H1 (cell line): ENCODE measurements at regions not wholly inside any gene's neighbourhood (a gene's known extent, or its start where the extent isn't known, plus 50 kb on each side); places are given as distances from the start of the nearest gene placed in this dataset.

Experiments used
- CTCF ChIA-PET: fragments of 300-600 bp; sonication (Branson Sonifier 250); formaldehyde crosslinking; loops from one replicate; lab custom pipeline; 2021; ENCODE audit not compliant: partially characterized antibody; lab: Charles Lee
- POLR2A ChIA-PET: fragments of 300-600 bp; sonication (Branson Sonifier 250); formaldehyde crosslinking; loops from one replicate; lab custom pipeline; 2021; ENCODE audit warnings: inconsistent platforms; ENCODE audit not compliant: partially characterized antibody; lab: Charles Lee
- DNase-seq, 2 experiments: peaks; one replicate each; pipeline versions ENCODE4 v3.0.0 to v3.0.0-alpha.2; 2010 to 2022; ENCODE audit warnings: low spot score in 2 of 2, low read depth in 1 of 2, mixed read lengths in 1 of 2
- FAIRE-seq: peaks from 2 replicates; lab custom pipeline; 2011; peaks lifted over from hg19 to GRCh38; lab: Jason Lieb, UNC
- H2AFZ ChIP-seq: 2 replicates; pipeline ENCODE4 v1.8.1; 2012; ENCODE audit warnings: low read length, inconsistent platforms
- H2AK5ac ChIP-seq: 2 replicates; pipeline ENCODE4 v1.6.1; 2013; ENCODE audit warnings: low read depth, low read length
- H2BK120ac ChIP-seq: replicated peaks from 2 replicates; pipeline ENCODE3; 2013; ENCODE audit warnings: low read depth, low read length, inconsistent platforms
- H2BK12ac ChIP-seq: 2 replicates; pipeline ENCODE4 v1.6.1; 2013; ENCODE audit warnings: low read depth, low read length
- H2BK15ac ChIP-seq: 2 replicates; pipeline ENCODE4 v1.6.1; 2013; ENCODE audit warnings: low read length
- H2BK20ac ChIP-seq: 2 replicates; pipeline ENCODE4 v1.6.1; 2013; ENCODE audit warnings: low read length
- H2BK5ac ChIP-seq: 2 replicates; pipeline ENCODE4 v1.6.1; 2013; ENCODE audit warnings: low read depth, low read length
- H3K14ac ChIP-seq: 2 replicates; pipeline ENCODE4 v1.6.1; 2013; ENCODE audit warnings: inconsistent platforms; ENCODE audit not compliant: insufficient read length
- H3K18ac ChIP-seq: 2 replicates; pipeline ENCODE4 v1.6.1; 2013; ENCODE audit warnings: low read length; ENCODE audit errors: extremely low read depth
- H3K23ac ChIP-seq: 2 replicates; pipeline ENCODE4 v1.6.1; 2013; ENCODE audit warnings: inconsistent platforms; ENCODE audit not compliant: insufficient read length
- H3K23me2 ChIP-seq: 2 replicates; pipeline ENCODE4 v1.6.1; 2013; ENCODE audit warnings: low read depth, low read length
- H3K27ac ChIP-seq: 2 replicates; pipeline ENCODE4 v1.6.1; 2011; ENCODE audit warnings: low read depth, low read length, inconsistent platforms
- H3K27me3 ChIP-seq, 4 experiments: replicated peaks in 1 of 4; 1 replicate in 1 of 4; 2 replicates in 3 of 4; pipeline versions ENCODE4 v1.6.1 to v1.8.1; 2011 to 2013; ENCODE audit warnings: low read length in 3 of 4, mild to moderate bottlenecking in 3 of 4, inconsistent platforms in 2 of 4, mixed read lengths in 2 of 4, moderate library complexity in 1 of 4; ENCODE audit not compliant: control insufficient read depth in 3 of 4, insufficient read depth in 3 of 4; ENCODE audit errors: extremely low read depth in 1 of 4
- H3K36me3 ChIP-seq, 4 experiments: 2 replicates each; pipeline versions ENCODE4 v1.6.1 to v1.8.1; 2011 to 2013; ENCODE audit warnings: mild to moderate bottlenecking in 4 of 4, low read length in 3 of 4, moderate library complexity in 2 of 4, control low read depth in 1 of 4, inconsistent platforms in 1 of 4; ENCODE audit not compliant: insufficient read depth in 4 of 4, control insufficient read depth in 2 of 4
- H3K4ac ChIP-seq: replicated peaks from 2 replicates; pipeline ENCODE3; 2013; ENCODE audit warnings: low read length, low read depth, mixed read lengths, inconsistent platforms; ENCODE audit not compliant: insufficient read length
- H3K4me1 ChIP-seq, 4 experiments: replicated peaks in 1 of 4; 1 replicate in 1 of 4; 2 replicates in 3 of 4; pipeline versions ENCODE4 v1.6.1 to v1.8.1; 2011 to 2013; ENCODE audit warnings: low read length in 3 of 4, inconsistent platforms in 2 of 4, mixed read lengths in 1 of 4; ENCODE audit not compliant: insufficient read depth in 4 of 4, control insufficient read depth in 3 of 4
- H3K4me2 ChIP-seq, 2 experiments: 2 replicates each; pipeline versions ENCODE4 v1.6.1 to v1.8.1; 2011 to 2013; ENCODE audit warnings: low read depth in 2 of 2, low read length in 2 of 2, control low read depth in 1 of 2, inconsistent platforms in 1 of 2, mild to moderate bottlenecking in 1 of 2; ENCODE audit not compliant: insufficient read depth in 1 of 2
- H3K4me3 ChIP-seq, 4 experiments: fragments of 200-600, 300-600 bp in 1 of 4; sonication (generic), shearing (Covaris generic), sonication (Bioruptor Twin) in 1 of 4; 2 replicates each; pipeline versions ENCODE4 v1.5.1 to v1.8.1; 2011 to 2016; ENCODE audit warnings: low read length in 4 of 4, low read depth in 3 of 4, control low read depth in 2 of 4, inconsistent platforms in 2 of 4, mild to moderate bottlenecking in 2 of 4, mixed read lengths in 1 of 4, moderate library complexity in 1 of 4; ENCODE audit not compliant: insufficient read depth in 2 of 4; ENCODE audit errors: extremely low read depth in 1 of 4
- H3K56ac ChIP-seq: replicated peaks from 2 replicates; pipeline ENCODE3; 2013; ENCODE audit warnings: low read depth, mild to moderate bottlenecking, mixed read lengths, low read length, inconsistent platforms; ENCODE audit not compliant: insufficient read length
- H3K79me1 ChIP-seq: 2 replicates; pipeline ENCODE4 v1.6.1; 2013; ENCODE audit warnings: low read depth, low read length, control low read depth
- H3K79me2 ChIP-seq, 2 experiments: 2 replicates each; pipeline versions ENCODE4 v1.6.1 to v1.8.1; 2012 to 2013; ENCODE audit warnings: low read length in 2 of 2, mild to moderate bottlenecking in 2 of 2, inconsistent platforms in 1 of 2; ENCODE audit not compliant: insufficient read depth in 2 of 2, control insufficient read depth in 1 of 2
- H3K9ac ChIP-seq, 4 experiments: replicated peaks in 1 of 4; 1 replicate in 1 of 4; 2 replicates in 3 of 4; pipeline versions ENCODE4 v1.6.1 to v1.8.1; 2011 to 2013; ENCODE audit warnings: low read depth in 3 of 4, low read length in 3 of 4, control low read depth in 2 of 4, mild to moderate bottlenecking in 2 of 4, moderate library complexity in 2 of 4, inconsistent platforms in 1 of 4; ENCODE audit errors: extremely low read depth in 1 of 4
- H3K9me3 ChIP-seq, 2 experiments: 2 replicates each; pipeline versions ENCODE4 v1.6.1 to v1.8.1; 2012 to 2013; ENCODE audit warnings: mild to moderate bottlenecking in 2 of 2, moderate library complexity in 2 of 2, control low read depth in 1 of 2, inconsistent platforms in 1 of 2, low read depth in 1 of 2, low read length in 1 of 2, mixed read lengths in 1 of 2; ENCODE audit not compliant: insufficient read depth in 2 of 2
- H4K20me1 ChIP-seq, 2 experiments: replicated peaks in 1 of 2; 2 replicates each; pipeline versions ENCODE3 to v1.8.1; 2011 to 2013; ENCODE audit warnings: inconsistent platforms in 2 of 2, low read length in 2 of 2, mild to moderate bottlenecking in 1 of 2; ENCODE audit not compliant: insufficient read depth in 2 of 2, control insufficient read depth in 1 of 2
- H4K5ac ChIP-seq: 2 replicates; pipeline ENCODE4 v1.6.1; 2013; ENCODE audit warnings: low read length, low read depth, mixed read lengths, inconsistent platforms; ENCODE audit not compliant: insufficient read length
- H4K8ac ChIP-seq: 2 replicates; pipeline ENCODE4 v1.8.0; 2013; ENCODE audit warnings: mild to moderate bottlenecking, moderate library complexity, low read length, inconsistent platforms; ENCODE audit not compliant: insufficient read depth; ENCODE audit errors: extremely low read depth
- H4K91ac ChIP-seq: replicated peaks from 2 replicates; pipeline ENCODE3; 2013; ENCODE audit warnings: low read length, mixed read lengths, inconsistent platforms; ENCODE audit not compliant: insufficient read length
- ASH2L ChIP-seq: fragments of 200-600, 300-600 bp; sonication (generic); IDR thresholded peaks from one replicate; pipeline ENCODE4 v1.7.1; 2017; ENCODE audit warnings: low read length
- CBX8 ChIP-seq: fragments of 300-800, 300-1000 bp; sonication (generic); IDR thresholded peaks from 2 replicates; pipeline ENCODE4 v1.7.1; 2016; ENCODE audit warnings: low read depth, low read length, borderline replicate concordance
- CHD2 ChIP-seq: IDR thresholded peaks from 2 replicates; pipeline ENCODE4 v1.6.1; 2012; ENCODE audit warnings: low read length, improper control_type of control experiment
- JUN ChIP-seq: IDR thresholded peaks from 2 replicates; pipeline ENCODE4 v1.6.1; 2011; ENCODE audit warnings: low read depth, mild to moderate bottlenecking, improper control_type of control experiment, low read length
- SIRT6 ChIP-seq: IDR thresholded peaks from one replicate; pipeline ENCODE4 v1.7.1; 2012; ENCODE audit warnings: low read length, inconsistent platforms
- WGBS, 2 experiments: shearing (Covaris generic) in 1 of 2; methylation state at CpG; one replicate each; pipeline versions ENCODE4 v1.1.6 to v1.1.7; 2013 to 2015; ENCODE audit warnings: low lambda C conversion rate in 2 of 2, mixed read lengths in 2 of 2, inconsistent platforms in 1 of 2, low coverage in 1 of 2, missing lambda C conversion rate in 1 of 2; ENCODE audit not compliant: insufficient replicate concordance in 2 of 2, insufficient coverage in 1 of 2, insufficient read length in 1 of 2; ENCODE audit errors: extremely low coverage in 1 of 2, missing lambda C conversion rate in 1 of 2; 5-methylcytosine and 5-hydroxymethylcytosine counted together

GRCh38 chr4:37146260-37146659 lies 98.3 kb upstream of the NWD2 start:
- no peak overlapping the region for H4K91ac ChIP-seq
- no peak overlapping the region for H3K9ac ChIP-seq
- no peak overlapping the region for H2BK20ac ChIP-seq
- no peak overlapping the region for H3K4ac ChIP-seq
- POLR2A ChIA-PET = no interaction called here
- H4K20me1 ChIP-seq = no peaks in the 10 kb centered on the region
- no peaks in the 10 kb centered on the region for H3K23me2 ChIP-seq
- H3K79me2 ChIP-seq = no peaks in the 10 kb centered on the region
- H3K18ac ChIP-seq = no peak overlapping the region
- H2BK12ac ChIP-seq = no peak overlapping the region
- DNase-seq = no peak
- H3K4me1 ChIP-seq = peaks cover 0 to 6% (median 1%) of the 10 kb centered on the region in 4 experiments; a peak in 2 of 7 replicates
- H3K4me3 ChIP-seq = no peak overlapping the region
- no peaks in the 10 kb centered on the region for H3K79me1 ChIP-seq
- H3K27me3 ChIP-seq = no peaks in the 10 kb centered on the region
- H3K27ac ChIP-seq = no peak overlapping the region
- H3K36me3 ChIP-seq = no peaks in the 10 kb centered on the region
- no peak overlapping the region for H2BK120ac ChIP-seq
- H3K14ac ChIP-seq = no peak overlapping the region
- 84% methylated on average over 2 of the region's 2 CpGs; no CpG with 5 or more reads in 1 of the 2 experiments for WGBS, 2 experiments
- H2BK15ac ChIP-seq = no peak overlapping the region
- no peak for FAIRE-seq
- H3K4me2 ChIP-seq = no peak overlapping the region
- H2BK5ac ChIP-seq = no peak overlapping the region
- H4K8ac ChIP-seq = no peak overlapping the region
- no peak overlapping the region for H2AK5ac ChIP-seq
- CTCF ChIA-PET = interaction anchor here (0.5 to 1.5 kb wide), 3 partner anchors 14 to 241 kb away, joined by 3 to 5 read pairs (median 3); no protein-coding TSS in a partner anchor
- H3K56ac ChIP-seq = no peak overlapping the region
- no peaks in the 10 kb centered on the region for H3K9me3 ChIP-seq
- H4K5ac ChIP-seq = no peak overlapping the region
- H2AFZ ChIP-seq = no peak overlapping the region
- no peak overlapping the region for H3K23ac ChIP-seq
- no peak for TF ChIP-seq CHD2
- TF ChIP-seq JUN = no peak
- TF ChIP-seq CBX8 = no peak
- no peak for TF ChIP-seq ASH2L
- TF ChIP-seq SIRT6 = no peak
